ENCODE measurements at regions not wholly inside any gene's neighbourhood (a gene's known extent, or its start where the extent isn't known, plus 50 kb on each side); places are given as distances from the start of the nearest gene placed in this dataset.

DNA sequence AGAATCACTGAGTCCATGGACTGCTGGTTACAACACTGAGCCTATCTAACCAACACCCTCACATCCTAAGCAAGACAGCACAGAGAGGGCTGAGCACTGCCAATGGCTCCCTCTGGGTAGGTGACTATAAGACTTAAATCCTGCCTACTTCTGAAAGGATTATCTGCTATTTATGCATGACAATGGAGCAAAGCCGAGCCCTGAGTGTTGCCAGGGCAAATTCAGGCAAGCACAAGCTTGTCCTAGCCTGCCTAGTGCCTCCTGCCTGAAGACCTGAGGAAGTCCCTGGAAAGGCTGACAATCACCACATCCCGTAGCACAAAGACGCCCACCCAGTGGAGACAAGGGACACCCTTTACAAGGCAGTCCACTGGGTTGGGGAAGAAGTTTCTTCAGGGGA is 129.7 kb downstream of the OSR1 start:
- TF ChIP-seq, protein P1, sequence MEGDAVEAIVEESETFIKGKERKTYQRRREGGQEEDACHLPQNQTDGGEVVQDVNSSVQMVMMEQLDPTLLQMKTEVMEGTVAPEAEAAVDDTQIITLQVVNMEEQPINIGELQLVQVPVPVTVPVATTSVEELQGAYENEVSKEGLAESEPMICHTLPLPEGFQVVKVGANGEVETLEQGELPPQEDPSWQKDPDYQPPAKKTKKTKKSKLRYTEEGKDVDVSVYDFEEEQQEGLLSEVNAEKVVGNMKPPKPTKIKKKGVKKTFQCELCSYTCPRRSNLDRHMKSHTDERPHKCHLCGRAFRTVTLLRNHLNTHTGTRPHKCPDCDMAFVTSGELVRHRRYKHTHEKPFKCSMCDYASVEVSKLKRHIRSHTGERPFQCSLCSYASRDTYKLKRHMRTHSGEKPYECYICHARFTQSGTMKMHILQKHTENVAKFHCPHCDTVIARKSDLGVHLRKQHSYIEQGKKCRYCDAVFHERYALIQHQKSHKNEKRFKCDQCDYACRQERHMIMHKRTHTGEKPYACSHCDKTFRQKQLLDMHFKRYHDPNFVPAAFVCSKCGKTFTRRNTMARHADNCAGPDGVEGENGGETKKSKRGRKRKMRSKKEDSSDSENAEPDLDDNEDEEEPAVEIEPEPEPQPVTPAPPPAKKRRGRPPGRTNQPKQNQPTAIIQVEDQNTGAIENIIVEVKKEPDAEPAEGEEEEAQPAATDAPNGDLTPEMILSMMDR (IDR thresholded peaks at IDR 0.05; ENCODE audit: low read length, missing control alignments), result no peak
- H3K4me3 ChIP-seq (replicated peaks; ENCODE audit: low read depth, low read length), result no peak overlapping the region
- no peak for DNase-seq (ENCODE audit: low read depth)

DNA sequence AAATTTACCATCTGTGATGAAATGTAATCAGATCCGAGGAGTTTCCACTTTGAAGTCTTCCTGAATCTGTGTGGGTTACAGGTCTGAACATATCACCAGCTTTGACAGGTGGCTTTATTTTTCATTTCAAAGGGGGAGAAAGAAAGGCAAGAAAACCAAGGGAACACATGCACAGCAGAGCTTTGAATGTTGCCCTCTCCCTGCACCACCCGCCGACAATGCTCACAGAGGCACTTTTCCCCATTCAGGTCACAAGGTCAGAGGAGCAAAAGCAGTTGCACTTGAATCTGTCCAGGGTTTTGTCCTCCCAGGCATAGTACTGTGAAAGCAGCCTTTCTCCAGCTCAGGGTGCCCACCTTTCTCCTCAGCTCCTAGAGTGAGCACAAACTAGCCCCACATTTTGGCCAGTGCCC is 130.2 kb downstream of the OSR1 start:
- TF ChIP-seq, protein P1 (IDR thresholded peaks at IDR 0.05; ENCODE audit: low read length, missing control alignments), result no peak
- DNase-seq (ENCODE audit: low read depth), result no peak
- no peak overlapping the region for H3K4me3 ChIP-seq (replicated peaks; ENCODE audit: low read depth, low read length)

DNA sequence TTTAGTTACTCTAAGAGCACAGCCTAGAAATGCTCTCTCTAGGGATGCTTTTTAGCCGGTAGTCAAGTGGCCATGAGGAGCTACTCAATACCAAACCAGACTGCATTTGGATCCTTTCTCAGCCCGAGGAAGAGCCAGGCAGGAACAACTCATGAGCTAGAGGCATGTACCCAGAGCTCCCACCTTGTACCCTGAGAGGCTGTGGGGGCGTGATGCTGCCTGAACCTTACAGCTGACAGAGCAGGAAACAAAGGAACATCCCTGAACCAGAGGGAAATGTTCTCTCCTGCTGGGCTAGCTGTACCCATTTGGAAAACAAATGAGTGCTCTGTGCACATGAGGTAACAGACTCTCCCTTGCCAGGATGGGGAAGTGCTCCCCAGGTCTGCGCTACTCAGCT is 131.6 kb downstream of the OSR1 start:
- no peak overlapping the region for H3K4me3 ChIP-seq (replicated peaks; ENCODE audit: low read depth, low read length)

DNA sequence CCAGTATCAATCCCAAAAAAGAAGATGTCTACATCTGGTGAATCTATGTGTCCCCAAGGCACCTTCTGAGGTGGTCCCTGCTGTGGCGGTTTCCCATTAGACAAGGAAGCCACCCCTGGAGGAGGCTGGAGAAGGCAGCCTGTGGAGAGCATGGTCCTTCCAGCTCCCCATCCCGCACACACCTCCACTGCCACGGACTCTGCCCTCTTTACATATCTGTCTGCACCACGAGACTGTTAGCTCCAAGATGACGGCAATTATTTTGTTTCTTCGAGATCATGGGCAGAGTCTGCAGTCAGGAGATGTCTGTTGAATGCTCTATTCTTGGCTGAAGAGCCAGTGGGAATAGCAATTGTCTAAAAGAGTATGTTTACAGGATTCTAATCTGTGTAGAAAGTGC is 132.0 kb downstream of the OSR1 start:
- TF ChIP-seq, protein P1 (IDR thresholded peaks at IDR 0.05; ENCODE audit: low read length, missing control alignments), result no peak
- H3K4me3 ChIP-seq (replicated peaks; ENCODE audit: low read depth, low read length), result no peak overlapping the region
- no peak for DNase-seq (ENCODE audit: low read depth)

More for the DNA sequence above, 131.6 kb downstream of the OSR1 start:
- TF ChIP-seq, protein P1 (IDR thresholded peaks at IDR 0.05; ENCODE audit: low read length, missing control alignments), result no peak
- no peak for DNase-seq (ENCODE audit: low read depth)

DNA sequence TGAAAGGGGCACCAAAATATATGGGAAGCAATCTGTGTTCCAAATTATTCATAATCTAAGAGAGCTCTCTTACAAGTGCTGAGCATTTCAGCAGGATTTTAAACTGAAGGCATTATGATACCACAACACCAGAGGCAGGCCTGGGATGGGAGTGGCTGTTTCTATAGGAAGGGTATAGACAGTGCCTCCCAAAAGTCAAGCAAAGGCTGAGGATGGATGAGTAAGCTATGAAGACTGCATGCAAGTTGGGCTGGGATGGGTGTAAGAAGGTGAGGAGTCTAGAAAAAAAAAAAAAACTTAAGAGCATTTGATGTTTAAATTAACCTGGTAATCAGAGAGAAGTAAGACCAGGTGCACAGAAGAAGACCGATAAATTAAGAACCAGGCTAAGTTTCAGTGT is 132.5 kb downstream of the OSR1 start:
- TF ChIP-seq, protein P1 (IDR thresholded peaks at IDR 0.05; ENCODE audit: low read length, missing control alignments), result no peak
- no peak for DNase-seq (ENCODE audit: low read depth)
- H3K4me3 ChIP-seq (replicated peaks; ENCODE audit: low read depth, low read length), result no peak overlapping the region

DNA sequence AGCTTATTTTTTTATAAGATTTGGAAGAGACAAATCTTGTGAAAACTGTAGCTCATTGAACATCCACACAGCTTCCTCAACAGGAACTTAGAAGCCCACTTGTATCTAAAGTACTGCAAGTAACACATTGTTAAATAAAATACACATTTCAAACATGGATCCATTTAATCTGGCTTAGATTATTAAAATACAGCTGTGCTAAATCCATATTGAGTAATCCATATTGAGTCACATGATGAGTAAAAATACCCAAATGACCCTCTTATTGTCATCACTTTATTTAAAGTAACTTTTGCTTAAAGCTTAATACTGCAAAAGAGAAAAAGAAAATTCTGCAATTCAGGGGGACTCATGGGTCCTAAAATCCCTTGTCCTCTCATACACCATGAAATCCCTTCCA is 133.3 kb downstream of the OSR1 start:
- TF ChIP-seq, protein P1 (IDR thresholded peaks at IDR 0.05; ENCODE audit: low read length, missing control alignments), result no peak
- no peak overlapping the region for H3K4me3 ChIP-seq (replicated peaks; ENCODE audit: low read depth, low read length)
- no peak for DNase-seq (ENCODE audit: low read depth)

DNA sequence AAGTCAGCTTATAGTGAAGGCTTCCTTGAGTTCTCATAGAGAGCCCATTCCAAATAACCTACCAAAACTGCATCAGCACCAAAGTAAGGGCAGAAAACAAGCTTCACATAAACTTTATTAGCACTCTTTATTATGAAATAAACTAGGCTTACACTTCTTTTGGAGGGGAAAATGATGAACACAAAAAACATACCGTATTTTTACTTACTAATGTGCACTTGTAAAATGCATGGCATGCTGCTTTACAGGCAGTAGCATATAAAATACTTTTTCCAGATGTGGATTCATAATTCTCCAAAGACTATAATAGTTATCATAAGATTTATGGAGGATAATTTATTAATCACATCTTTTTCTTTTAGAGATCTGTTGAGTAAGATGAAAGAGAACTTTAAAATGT is 133.9 kb downstream of the OSR1 start:
- H3K4me3 ChIP-seq (replicated peaks; ENCODE audit: low read depth, low read length), result no peak overlapping the region
- DNase-seq (ENCODE audit: low read depth), result no peak
- TF ChIP-seq, protein P1 (IDR thresholded peaks at IDR 0.05; ENCODE audit: low read length, missing control alignments), result no peak

Measured in fibroblast of pulmonary artery (primary cell).